IMR-90 (cell line): ENCODE measurements at regions not wholly inside any gene's neighbourhood (a gene's known extent, or its start where the extent isn't known, plus 50 kb on each side); places are given as distances from the start of the nearest gene placed in this dataset.

Experiments
- ATAC-seq: fragments of 200-7000 bp; cut with Tn5 transposase; 2 replicates; pipeline ENCODE4 v1.9.1; 2020; ENCODE audit warnings: low read depth, mild to moderate bottlenecking, moderate library complexity
- BruUV-seq: library from RNA; stranded (reverse); fragments of 400-500 nt; replicated peaks from 2 replicates; lab custom pipeline; 2021; lab: Mats Ljungman, UMichigan
- CTCF ChIA-PET: fragments of 300-600 bp; formaldehyde crosslinking; extraction: SDS; loops from one replicate; lab custom pipeline; 2021; ENCODE audit warnings: antibody characterized with exemption; lab: Yijun Ruan, JAX
- POLR2A ChIA-PET: fragments of 300-600 bp; sonication (Branson Sonifier 250); formaldehyde crosslinking; loops from one replicate; lab custom pipeline; 2022; ENCODE audit warnings: antibody characterized with exemption; ENCODE audit not compliant: unreplicated experiment; lab: Charles Lee
- DNase-seq: peaks from one replicate; pipeline ENCODE4 v3.0.0; 2013
- H2AFZ ChIP-seq: replicated peaks from 2 replicates; pipeline ENCODE3; 2013; ENCODE audit warnings: low read length, mild to moderate bottlenecking; ENCODE audit not compliant: poor library complexity
- H2AK5ac ChIP-seq: 2 replicates; pipeline ENCODE4 v1.6.1; 2013; ENCODE audit warnings: low read depth, low read length, inconsistent platforms
- H2AK9ac ChIP-seq: replicated peaks from 2 replicates; pipeline ENCODE3; 2013; ENCODE audit warnings: mild to moderate bottlenecking, low read depth, low read length, moderate library complexity; ENCODE audit not compliant: poor library complexity
- H2BK120ac ChIP-seq: 2 replicates; pipeline ENCODE4 v1.6.1; 2013; ENCODE audit warnings: low read depth, low read length, inconsistent platforms
- H2BK15ac ChIP-seq: 3 replicates; pipeline ENCODE4 v1.6.1; 2013; ENCODE audit warnings: low read depth, low read length, inconsistent platforms
- H2BK20ac ChIP-seq: 2 replicates; pipeline ENCODE4 v1.6.1; 2013; ENCODE audit warnings: low read depth, mild to moderate bottlenecking, inconsistent platforms, low read length, moderate library complexity
- H2BK5ac ChIP-seq: 2 replicates; pipeline ENCODE4 v1.6.1; 2013; ENCODE audit warnings: mild to moderate bottlenecking, low read depth, low read length, inconsistent platforms; ENCODE audit not compliant: poor library complexity, severe bottlenecking
- H3K14ac ChIP-seq: replicated peaks from 2 replicates; pipeline ENCODE4 v1.6.1; 2013; ENCODE audit warnings: low read depth, low read length, inconsistent platforms
- H3K18ac ChIP-seq: 2 replicates; pipeline ENCODE4 v1.6.1; 2013; ENCODE audit warnings: low read depth, low read length, control low read depth
- H3K23ac ChIP-seq: 2 replicates; pipeline ENCODE4 v1.6.1; 2013; ENCODE audit warnings: low read depth, low read length, inconsistent platforms
- H3K27ac ChIP-seq: 2 replicates; pipeline ENCODE4 v1.5.1; 2013; ENCODE audit warnings: mild to moderate bottlenecking, control low read depth, low read length; ENCODE audit not compliant: insufficient read depth
- H3K27me3 ChIP-seq: 2 replicates; pipeline ENCODE4 v1.6.1; 2013; ENCODE audit warnings: low read length; ENCODE audit not compliant: control insufficient read depth, insufficient read depth
- H3K36me3 ChIP-seq: 2 replicates; pipeline ENCODE4 v1.6.1; 2013; ENCODE audit warnings: low read length, mixed read lengths; ENCODE audit not compliant: control insufficient read depth, insufficient read depth
- H3K4ac ChIP-seq: 2 replicates; pipeline ENCODE4 v1.6.1; 2013; ENCODE audit warnings: low read depth, low read length, inconsistent platforms
- H3K4me1 ChIP-seq: 2 replicates; pipeline ENCODE4 v1.6.1; 2013; ENCODE audit warnings: low read length, mixed read lengths; ENCODE audit not compliant: control insufficient read depth, insufficient read depth
- H3K4me2 ChIP-seq: 2 replicates; pipeline ENCODE4 v1.6.1; 2013; ENCODE audit warnings: low read depth, mild to moderate bottlenecking, control low read depth, low read length, moderate library complexity
- H3K4me3 ChIP-seq: 2 replicates; pipeline ENCODE4 v1.5.1; 2013; ENCODE audit warnings: low read depth, mild to moderate bottlenecking, control low read depth, low read length, moderate library complexity; ENCODE audit not compliant: insufficient read depth
- H3K56ac ChIP-seq: 2 replicates; pipeline ENCODE4 v1.6.1; 2013; ENCODE audit warnings: low read length, inconsistent platforms; ENCODE audit not compliant: insufficient read depth; ENCODE audit errors: extremely low read depth
- H3K79me1 ChIP-seq, 2 experiments: 2 replicates each; pipeline ENCODE4 v1.6.1; 2013; ENCODE audit warnings: low read length in 2 of 2, inconsistent platforms in 1 of 2, low read depth in 1 of 2
- H3K9ac ChIP-seq: 2 replicates; pipeline ENCODE4 v1.6.1; 2013; ENCODE audit warnings: low read depth, low read length, control low read depth
- H3K9me1 ChIP-seq: 2 replicates; pipeline ENCODE4 v1.6.1; 2013; ENCODE audit warnings: low read length, inconsistent platforms; ENCODE audit not compliant: insufficient read depth
- H3K9me3 ChIP-seq: 2 replicates; pipeline ENCODE4 v1.6.1; 2013; ENCODE audit warnings: low read length; ENCODE audit not compliant: control insufficient read depth, insufficient read depth
- H4K20me1 ChIP-seq: 2 replicates; pipeline ENCODE4 v1.6.1; 2013; ENCODE audit warnings: low read length, inconsistent platforms; ENCODE audit not compliant: insufficient read depth
- H4K5ac ChIP-seq: 2 replicates; pipeline ENCODE4 v1.6.1; 2013; ENCODE audit warnings: mild to moderate bottlenecking, low read depth, low read length, control low read depth
- H4K8ac ChIP-seq, 2 experiments: 2 replicates each; pipeline ENCODE4 v1.6.1; 2013; ENCODE audit warnings: low read depth in 2 of 2, low read length in 2 of 2, control low read depth in 1 of 2, inconsistent platforms in 1 of 2
- H4K91ac ChIP-seq: 2 replicates; pipeline ENCODE4 v1.6.1; 2013; ENCODE audit warnings: low read depth, low read length, inconsistent platforms; ENCODE audit not compliant: insufficient read depth
- BHLHE40 ChIP-seq: fragments of 150-350 bp; IDR thresholded peaks from 2 replicates; pipeline ENCODE4 v1.6.1; 2016; ENCODE audit warnings: mild to moderate bottlenecking, low read depth, low read length
- CEBPB ChIP-seq: IDR thresholded peaks from 2 replicates; pipeline ENCODE4 v1.6.1; 2012; ENCODE audit warnings: low read depth, low read length, improper control_type of control experiment
- CHD1 ChIP-seq: IDR thresholded peaks from 2 replicates; pipeline ENCODE4 v1.6.1; 2012; ENCODE audit warnings: low read depth, low read length, improper control_type of control experiment
- ELK1 ChIP-seq: fragments of 150-350 bp; IDR thresholded peaks from 2 replicates; pipeline ENCODE4 v1.6.1; 2016; ENCODE audit warnings: low read depth, mild to moderate bottlenecking, low read length, moderate library complexity, borderline replicate concordance
- FOS ChIP-seq: fragments of 150-350 bp; IDR thresholded peaks from 2 replicates; pipeline ENCODE4 v1.6.1; 2016; ENCODE audit warnings: low read depth, low read length
- MAFK ChIP-seq: IDR thresholded peaks from 2 replicates; pipeline ENCODE4 v1.6.1; 2012; ENCODE audit warnings: low read depth, low read length, improper control_type of control experiment
- MAZ ChIP-seq: IDR thresholded peaks from 2 replicates; pipeline ENCODE4 v1.6.1; 2012; ENCODE audit warnings: low read depth, mild to moderate bottlenecking, low read length, improper control_type of control experiment, moderate library complexity, borderline replicate concordance
- MXI1 ChIP-seq: IDR thresholded peaks from 2 replicates; pipeline ENCODE4 v1.6.1; 2012; ENCODE audit warnings: low read depth, mild to moderate bottlenecking, low read length, moderate library complexity, borderline replicate concordance
- NFE2L2 ChIP-seq: fragments of 150-350 bp; IDR thresholded peaks from 2 replicates; pipeline ENCODE4 v1.6.1; 2016; ENCODE audit warnings: low read depth, mild to moderate bottlenecking, low read length
- POLR2A ChIP-seq: IDR thresholded peaks from 2 replicates; pipeline ENCODE4 v1.6.1; 2012; ENCODE audit warnings: mild to moderate bottlenecking, low read depth, low read length
- RAD21 ChIP-seq: IDR thresholded peaks from 2 replicates; pipeline ENCODE4 v1.6.1; 2012; ENCODE audit warnings: low read length, improper control_type of control experiment
- RCOR1 ChIP-seq: IDR thresholded peaks from 2 replicates; pipeline ENCODE4 v1.6.1; 2012; ENCODE audit warnings: mild to moderate bottlenecking, low read length, improper control_type of control experiment; ENCODE audit not compliant: insufficient replicate concordance
- RFX5 ChIP-seq: IDR thresholded peaks from 2 replicates; pipeline ENCODE4 v1.8.0; 2012; ENCODE audit warnings: low read depth, mild to moderate bottlenecking, low read length, moderate library complexity
- SMC3 ChIP-seq: fragments of 150-350 bp; IDR thresholded peaks from 2 replicates; pipeline ENCODE4 v1.6.1; 2016; ENCODE audit warnings: low read depth, mild to moderate bottlenecking, antibody characterized with exemption, low read length, moderate library complexity
- WGBS, 2 experiments: methylation state at CpG; one replicate each; pipeline versions ENCODE4 v1.1.5 to v1.1.7; 2013; ENCODE audit warnings: missing lambda C conversion rate in 2 of 2; ENCODE audit not compliant: insufficient read length in 1 of 2; ENCODE audit errors: extremely low coverage in 2 of 2; 5-methylcytosine and 5-hydroxymethylcytosine counted together
- dilution Hi-C: fragments of 300-500 bp; cut with HindIII; formaldehyde crosslinking; loops from one replicate; pipeline ENCODE4 v1.14.3; 2018; ENCODE audit warnings: low sequenced_read_pairs; ENCODE audit not compliant: unreplicated experiment
- in situ Hi-C: fragments of 300-500 bp; cut with MboI; formaldehyde crosslinking; loops from 3 replicates; pipeline ENCODE4 v1.14.3; 2019; ENCODE audit warnings: low sequenced_read_pairs, inconsistent platforms, mixed read lengths
- intact Hi-C: fragments of 100-400 bp; cut with micrococcal nuclease; formaldehyde crosslinking; loops from 2 replicates; pipeline ENCODE4 v1.10.0; 2022
- TF ChIP-seq, protein P1 (sequence below): conservative IDR thresholded peaks from 2 replicates; pipeline ENCODE4 v1.5.1; 2012; ENCODE audit warnings: mild to moderate bottlenecking, low read depth, low read length, improper control_type of control experiment
- TF ChIP-seq, protein P2 (sequence below): fragments of 150-350 bp; IDR thresholded peaks from 2 replicates; pipeline ENCODE4 v1.6.1; 2017; ENCODE audit warnings: mild to moderate bottlenecking, antibody characterized with exemption, low read length, low read depth

- dilution Hi-C loops (no loop called here), intact Hi-C loops (no loop called here), in situ Hi-C loops (no loop called here)
- H3K79me1 ChIP-seq, result no peaks in the 10 kb centered on the region
- no peak overlapping the region for H3K4me3 ChIP-seq
- no peak for TF ChIP-seq NFE2L2
- no peak for TF ChIP-seq CEBPB
- no peak for TF ChIP-seq RCOR1
- TF ChIP-seq SMC3, result no peak
- TF ChIP-seq MXI1, result no peak
- no peak for TF ChIP-seq MAZ
- no peak for TF ChIP-seq POLR2A
- TF ChIP-seq RFX5, result no peak
- no peak for TF ChIP-seq FOS
- no peak for TF ChIP-seq RAD21
- no peak for TF ChIP-seq ELK1
- no peak for TF ChIP-seq CHD1
- no peak for TF ChIP-seq MAFK
- no peak for TF ChIP-seq BHLHE40
- TF ChIP-seq, protein P1, sequence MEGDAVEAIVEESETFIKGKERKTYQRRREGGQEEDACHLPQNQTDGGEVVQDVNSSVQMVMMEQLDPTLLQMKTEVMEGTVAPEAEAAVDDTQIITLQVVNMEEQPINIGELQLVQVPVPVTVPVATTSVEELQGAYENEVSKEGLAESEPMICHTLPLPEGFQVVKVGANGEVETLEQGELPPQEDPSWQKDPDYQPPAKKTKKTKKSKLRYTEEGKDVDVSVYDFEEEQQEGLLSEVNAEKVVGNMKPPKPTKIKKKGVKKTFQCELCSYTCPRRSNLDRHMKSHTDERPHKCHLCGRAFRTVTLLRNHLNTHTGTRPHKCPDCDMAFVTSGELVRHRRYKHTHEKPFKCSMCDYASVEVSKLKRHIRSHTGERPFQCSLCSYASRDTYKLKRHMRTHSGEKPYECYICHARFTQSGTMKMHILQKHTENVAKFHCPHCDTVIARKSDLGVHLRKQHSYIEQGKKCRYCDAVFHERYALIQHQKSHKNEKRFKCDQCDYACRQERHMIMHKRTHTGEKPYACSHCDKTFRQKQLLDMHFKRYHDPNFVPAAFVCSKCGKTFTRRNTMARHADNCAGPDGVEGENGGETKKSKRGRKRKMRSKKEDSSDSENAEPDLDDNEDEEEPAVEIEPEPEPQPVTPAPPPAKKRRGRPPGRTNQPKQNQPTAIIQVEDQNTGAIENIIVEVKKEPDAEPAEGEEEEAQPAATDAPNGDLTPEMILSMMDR, result no peak
- TF ChIP-seq, protein P2, sequence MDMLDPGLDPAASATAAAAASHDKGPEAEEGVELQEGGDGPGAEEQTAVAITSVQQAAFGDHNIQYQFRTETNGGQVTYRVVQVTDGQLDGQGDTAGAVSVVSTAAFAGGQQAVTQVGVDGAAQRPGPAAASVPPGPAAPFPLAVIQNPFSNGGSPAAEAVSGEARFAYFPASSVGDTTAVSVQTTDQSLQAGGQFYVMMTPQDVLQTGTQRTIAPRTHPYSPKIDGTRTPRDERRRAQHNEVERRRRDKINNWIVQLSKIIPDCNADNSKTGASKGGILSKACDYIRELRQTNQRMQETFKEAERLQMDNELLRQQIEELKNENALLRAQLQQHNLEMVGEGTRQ, result no peak
- H4K20me1 ChIP-seq, result no peaks in the 10 kb centered on the region
- no peak overlapping the region for H3K56ac ChIP-seq
- H2BK5ac ChIP-seq, result no peak overlapping the region
- H3K18ac ChIP-seq, result no peak overlapping the region
- H3K14ac ChIP-seq, result no peak overlapping the region
- ChIA-PET POLR2A (no interaction called here), CTCF (no interaction called here)
- BruUV-seq, result no TSS peak
- no peak overlapping the region for H2AK5ac ChIP-seq
- H3K36me3 ChIP-seq, result no peaks in the 10 kb centered on the region
- H3K27me3 ChIP-seq, result no peaks in the 10 kb centered on the region
- no peak overlapping the region for H3K4me2 ChIP-seq
- H3K4ac ChIP-seq, result no peak overlapping the region
- H4K91ac ChIP-seq, result no peak overlapping the region
- H3K9me1 ChIP-seq, result no peaks in the 10 kb centered on the region
- WGBS, 2 experiments, result no CpG with 5 or more reads among the region's 2 CpGs
- no peak overlapping the region for H2BK20ac ChIP-seq
- no peaks in the 10 kb centered on the region for H3K4me1 ChIP-seq
- H2BK15ac ChIP-seq, result no peak overlapping the region
- DNase-seq (no peak), ATAC-seq (no peak)
- peaks cover 18% of the 10 kb centered on the region for H3K9me3 ChIP-seq
- no peak overlapping the region for H2AK9ac ChIP-seq
- no peak overlapping the region for H3K27ac ChIP-seq
- no peak overlapping the region for H4K8ac ChIP-seq
- no peak overlapping the region for H4K5ac ChIP-seq
- H2BK120ac ChIP-seq, result no peak overlapping the region
- H3K23ac ChIP-seq, result no peak overlapping the region
- no peak overlapping the region for H2AFZ ChIP-seq
- no peak overlapping the region for H3K9ac ChIP-seq
Measured at GRCh38 chr6:6402006-6402405, 81.5 kb upstream of the F13A1 start.
